GM12874 (cell line): ENCODE measurements at regions not wholly inside any gene's neighbourhood (a gene's known extent, or its start where the extent isn't known, plus 50 kb on each side); places are given as distances from the start of the nearest gene placed in this dataset.

Experiments used
- CTCF ChIP-seq: IDR thresholded peaks from 2 replicates; pipeline ENCODE4 v1.5.1; 2011; ENCODE audit warnings: low read depth, mild to moderate bottlenecking, control low read depth, low read length, moderate library complexity; ENCODE audit not compliant: insufficient read depth

- TF ChIP-seq CTCF, result no peak
These were observed 161.9 kb upstream of the RAI14 start for GRCh38 chr5:34494111-34494755.

- TF ChIP-seq CTCF, result no peak
These were observed 160.9 kb upstream of the RAI14 start for GRCh38 chr5:34495178-34495577.

GRCh38 chr5:34496260-34496691, 159.9 kb upstream of the RAI14 start:
- no peak for TF ChIP-seq CTCF

- TF ChIP-seq CTCF, result no peak
These were observed 159.2 kb upstream of the RAI14 start for GRCh38 chr5:34496701-34497469.

- TF ChIP-seq CTCF, result no peak
These were observed 158.7 kb upstream of the RAI14 start for GRCh38 chr5:34497470-34497808.

GRCh38 chr5:34498572-34498971, 157.6 kb upstream of the RAI14 start:
- no peak for TF ChIP-seq CTCF

- no peak for TF ChIP-seq CTCF
These were observed 157.0 kb upstream of the RAI14 start for GRCh38 chr5:34499001-34499734.
